OCI-LY1 (cell line): ENCODE measurements at regions not wholly inside any gene's neighbourhood (a gene's known extent, or its start where the extent isn't known, plus 50 kb on each side); places are given as distances from the start of the nearest gene placed in this dataset.

Experiments used
- CTCF ChIP-seq: fragments of 200-600 bp; sonication (generic), shearing (Covaris generic); IDR thresholded peaks from 2 replicates; pipeline ENCODE4 v1.5.1; 2017; ENCODE audit warnings: mild to moderate bottlenecking, antibody characterized with exemption, low read length, moderate library complexity, mixed read lengths
- EZH2 ChIP-seq: fragments of 200-600 bp; sonication (generic), shearing (Covaris generic); IDR thresholded peaks from 2 replicates; pipeline ENCODE4 v1.8.0; 2017; ENCODE audit warnings: borderline replicate concordance, mixed run types, mild to moderate bottlenecking, antibody characterized with exemption, low read length, moderate library complexity, mixed read lengths

GRCh38 chr12:46067094-46067493, 76.7 kb upstream of the SCAF11 start:
- TF ChIP-seq CTCF (no peak), EZH2 (no peak)
